ENCODE measurements at regions not wholly inside any gene's neighbourhood (a gene's known extent, or its start where the extent isn't known, plus 50 kb on each side); places are given as distances from the start of the nearest gene placed in this dataset.

DNA sequence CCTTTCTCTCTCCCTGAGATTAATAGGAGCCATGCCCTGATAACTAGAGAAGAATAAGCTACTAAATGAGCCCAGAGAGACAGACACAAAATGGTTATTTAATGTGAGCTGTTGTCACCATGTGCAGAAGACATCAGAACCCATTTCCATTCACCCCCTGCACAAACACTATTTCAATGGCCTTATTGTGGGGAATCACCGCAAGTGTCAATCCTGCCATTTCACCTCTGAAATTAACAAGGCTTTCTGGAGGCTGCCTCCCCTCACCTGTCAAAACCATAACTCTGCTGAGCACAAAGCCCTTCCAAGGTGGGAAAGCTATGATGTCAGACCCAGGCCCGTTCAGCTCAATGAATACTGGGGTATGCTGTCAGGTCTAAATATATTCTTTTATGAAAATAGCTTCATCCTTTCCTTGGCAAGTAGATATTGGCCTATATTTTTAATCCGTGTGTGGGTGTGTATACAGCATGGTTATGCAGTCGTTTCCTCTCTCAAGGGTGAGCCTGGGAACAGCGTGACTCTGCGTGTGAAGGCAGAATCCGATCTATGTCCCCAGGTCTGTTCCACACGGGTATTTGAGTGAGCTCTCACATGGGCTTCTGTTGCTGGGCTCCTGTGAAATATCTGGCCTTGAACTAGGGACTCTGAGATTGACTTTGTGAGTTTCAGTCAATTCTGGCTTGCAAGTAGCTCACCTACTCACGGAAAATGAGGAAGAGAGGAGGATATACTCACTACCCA is 266.3 kb downstream of the FBXW7 start:
- no peak for DNase-seq (ENCODE audit: low read depth, low spot score)

DNA sequence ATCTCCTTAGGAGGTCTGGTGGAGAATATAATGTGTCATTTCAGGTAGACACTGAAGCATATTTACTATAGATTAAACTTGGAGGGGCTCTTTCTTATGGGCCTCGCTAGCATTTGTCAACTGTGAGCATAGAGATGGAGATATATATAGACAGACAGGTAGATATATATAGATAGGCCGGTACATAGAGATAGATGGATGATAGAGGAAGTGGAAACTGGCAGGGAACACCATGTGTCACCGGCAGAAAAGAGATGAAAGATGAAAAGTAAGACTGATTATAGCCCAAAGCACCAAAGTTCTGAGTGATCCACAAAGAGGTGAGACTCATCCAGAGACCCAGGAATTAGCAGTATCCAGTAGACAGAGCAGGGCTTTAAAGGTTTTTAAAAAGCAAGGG is 268.1 kb downstream of the FBXW7 start:
- DNase-seq (ENCODE audit: low read depth, low spot score), result no peak

DNA sequence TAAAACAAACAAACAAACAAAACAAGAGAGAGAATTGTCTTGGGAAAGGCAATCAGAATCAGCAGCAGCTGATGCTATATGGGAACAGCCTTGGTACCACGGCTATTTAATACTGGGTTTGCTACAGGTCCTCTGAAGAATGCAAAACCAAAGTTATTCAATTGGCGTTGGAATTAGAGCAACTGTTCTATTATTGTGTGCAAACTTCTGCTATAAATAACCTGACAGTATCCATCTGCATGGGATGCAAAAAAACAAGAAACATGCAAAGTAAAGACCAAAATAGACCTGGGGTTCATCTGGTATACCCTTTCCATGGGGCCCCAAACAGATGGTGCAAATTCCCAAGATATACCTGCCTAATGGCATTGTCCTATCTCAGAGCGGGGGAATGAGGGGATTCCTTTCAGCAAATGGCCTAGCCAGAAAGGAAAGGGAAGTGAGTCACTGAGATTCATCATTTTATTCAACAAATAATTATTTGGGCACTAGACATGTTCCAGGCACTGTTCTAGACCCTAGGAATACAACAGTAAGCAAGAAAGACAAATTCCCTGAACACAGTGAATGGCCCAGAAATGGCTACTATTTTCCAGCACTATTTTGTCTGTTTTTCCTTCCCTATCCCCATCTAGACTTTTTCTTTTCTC is 268.9 kb downstream of the FBXW7 start:
- DNase-seq (ENCODE audit: low read depth, low spot score), result no peak

DNA sequence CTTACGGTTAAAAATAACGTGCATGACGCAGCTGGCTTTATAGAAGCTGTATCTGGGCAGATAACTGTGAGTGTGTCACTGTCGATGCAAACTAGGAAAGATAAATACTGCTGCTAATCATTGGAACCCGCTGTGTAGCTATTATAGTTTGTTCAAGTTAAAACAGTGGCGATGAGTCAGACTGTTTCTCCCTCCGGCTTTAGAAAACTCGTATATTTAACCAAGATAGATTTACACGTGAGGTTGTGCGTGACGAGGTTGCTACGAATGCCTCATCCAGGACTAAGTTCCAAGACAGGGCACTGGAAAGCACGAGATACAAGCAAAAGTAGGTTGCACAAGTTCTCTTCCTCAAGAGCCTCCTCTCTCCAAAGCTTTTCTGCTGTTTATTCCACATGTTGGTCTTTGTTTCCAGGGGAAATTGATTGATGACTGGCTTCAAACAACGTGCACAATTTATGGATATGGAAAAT is 270.7 kb downstream of the FBXW7 start:
- no peak for DNase-seq (ENCODE audit: low read depth, low spot score)

DNA sequence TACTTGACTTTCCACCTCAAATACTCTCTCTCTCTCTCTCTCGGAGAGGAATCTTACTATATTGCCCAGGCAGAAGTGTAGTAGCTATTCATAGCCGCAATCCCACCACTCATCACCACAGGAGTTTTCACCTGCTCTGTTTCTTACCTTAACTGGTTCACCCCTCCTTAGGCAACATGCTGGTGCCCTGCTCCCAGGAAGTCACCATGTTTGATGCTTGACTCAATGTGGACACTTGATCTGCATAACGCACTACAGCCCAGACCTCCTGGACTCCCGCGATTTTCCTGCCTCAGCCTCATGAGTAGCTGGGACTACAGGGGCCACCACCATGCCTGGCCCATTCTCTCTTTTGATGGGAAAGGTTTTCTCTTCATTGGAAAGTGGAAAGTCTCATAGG is 271.8 kb downstream of the FBXW7 start:
- no peak for DNase-seq (ENCODE audit: low read depth, low spot score)

DNA sequence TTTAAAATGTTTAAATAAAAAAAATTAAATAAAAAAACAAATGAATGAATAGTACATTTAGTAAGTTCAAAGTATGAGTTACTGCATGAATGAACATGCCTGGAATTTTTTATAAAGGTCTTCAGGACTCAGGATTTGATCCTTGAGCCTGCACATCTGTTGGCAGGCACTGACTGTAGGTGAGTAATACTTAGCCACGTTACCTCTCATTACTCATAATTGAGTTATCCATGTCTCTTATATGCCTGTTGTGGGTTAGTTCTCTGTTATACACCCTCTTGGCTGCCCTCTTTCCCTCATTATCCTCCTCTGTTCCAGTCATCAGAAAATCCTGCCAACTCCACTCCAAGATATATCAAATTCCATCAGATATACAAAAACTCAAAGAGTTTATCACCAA is 276.0 kb downstream of the FBXW7 start:
- DNase-seq (ENCODE audit: low read depth, low spot score), result no peak

DNA sequence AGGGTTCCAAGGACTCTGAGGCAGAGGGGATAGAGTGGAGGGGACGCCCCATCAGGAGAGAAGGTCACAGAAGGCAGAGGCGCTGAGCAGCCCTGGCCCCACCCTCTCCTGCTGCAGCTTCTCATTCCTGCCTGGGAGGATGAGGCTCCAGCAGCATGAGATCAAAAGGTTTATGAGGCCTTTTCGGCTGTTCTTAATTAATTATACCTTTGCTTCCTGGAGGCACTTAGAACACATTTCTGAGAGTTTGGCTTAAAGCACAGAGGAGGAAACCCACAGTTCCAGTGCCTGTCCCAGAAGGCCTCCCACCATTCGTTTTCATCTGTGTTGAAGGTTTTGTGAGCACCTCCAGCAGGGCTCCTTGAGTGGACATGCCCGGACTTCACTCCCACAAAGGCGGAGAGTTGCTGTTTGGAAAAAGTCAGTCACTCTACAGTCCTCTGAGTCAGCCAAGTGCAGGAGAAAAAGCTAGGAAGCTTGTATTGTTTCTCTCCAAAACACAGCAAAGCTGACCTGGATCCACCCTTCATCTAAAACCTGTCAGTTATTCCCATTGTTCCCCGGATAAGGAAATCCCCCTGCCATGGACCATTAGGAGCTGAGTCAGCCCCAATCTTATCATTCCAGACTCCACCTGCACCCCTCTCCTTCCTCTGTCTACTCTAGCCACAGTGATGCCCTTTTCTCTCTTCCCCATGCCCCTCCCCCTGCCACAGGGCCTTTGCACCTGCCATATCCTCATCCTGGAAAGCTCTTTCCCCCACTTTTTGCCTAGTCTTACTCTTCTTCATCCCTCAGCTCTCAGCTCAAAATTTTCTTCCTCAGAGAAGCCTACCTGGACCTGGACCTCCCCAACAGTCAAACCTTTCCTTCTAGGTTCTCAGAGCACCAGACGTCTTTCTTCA is 276.8 kb downstream of the FBXW7 start:
- DNase-seq (ENCODE audit: low read depth, low spot score), result no peak

DNA sequence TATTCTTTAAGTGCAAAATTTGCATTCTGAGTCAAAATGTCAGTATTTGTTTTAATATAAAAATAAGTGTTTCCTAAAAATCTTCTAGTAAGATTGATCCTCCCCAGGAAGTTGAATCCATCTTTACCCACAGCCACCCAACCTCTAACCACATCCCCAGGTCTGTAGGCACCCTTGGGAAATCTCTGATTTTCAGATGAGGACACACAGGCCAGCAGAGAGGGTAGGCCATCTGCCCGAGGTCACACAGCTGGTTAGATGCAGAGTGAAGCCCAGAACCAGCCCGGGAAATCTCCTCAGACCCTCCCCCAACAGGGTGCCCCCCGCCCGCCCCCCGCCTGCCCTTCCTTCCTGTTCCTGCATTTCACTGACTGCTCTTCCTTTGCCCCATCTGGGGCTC is 277.5 kb downstream of the FBXW7 start:
- no peak for DNase-seq (ENCODE audit: low read depth, low spot score)

DNA sequence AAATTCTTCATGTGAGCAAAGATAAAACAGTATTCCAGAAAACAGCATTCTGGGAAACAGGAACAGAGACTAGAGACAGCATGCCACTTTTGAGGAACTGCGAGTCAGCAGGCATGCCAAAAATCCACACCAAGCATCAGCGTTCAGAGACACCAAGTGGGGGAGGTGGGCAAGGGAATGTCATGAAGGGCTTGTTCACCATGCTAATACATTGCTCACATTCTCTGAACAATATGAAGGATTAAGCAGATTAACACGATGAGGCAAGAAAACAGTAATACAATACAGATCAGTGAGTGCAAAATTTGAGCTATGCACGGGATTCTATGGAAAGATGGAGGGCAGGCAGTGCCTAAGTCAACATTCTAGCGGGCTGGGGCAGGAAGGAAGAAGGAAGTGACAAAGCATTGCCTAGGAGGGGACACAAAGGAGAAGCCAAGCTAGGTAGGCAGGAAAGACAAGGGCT is 278.3 kb downstream of the FBXW7 start:
- no peak for DNase-seq (ENCODE audit: low read depth, low spot score)

DNA sequence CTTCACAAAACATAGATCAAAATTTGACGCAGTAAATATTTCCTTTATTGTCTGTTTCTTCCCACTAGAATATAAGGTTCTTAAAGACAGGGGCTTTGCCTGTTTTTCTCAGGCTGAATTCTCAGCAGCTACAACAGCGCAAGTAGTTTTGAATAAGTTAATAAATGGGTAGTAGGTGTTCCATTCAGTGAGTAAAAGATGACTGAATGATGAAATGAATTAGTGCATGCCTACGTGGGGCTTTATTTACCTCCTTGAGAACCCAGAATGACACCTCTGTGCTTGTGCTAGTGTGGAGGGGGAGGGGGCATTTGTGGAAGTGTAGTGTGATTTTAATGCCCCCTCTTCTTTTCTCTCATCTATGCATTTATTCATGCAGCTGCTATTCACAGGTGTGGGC is 278.9 kb downstream of the FBXW7 start:
- no peak for DNase-seq (ENCODE audit: low read depth, low spot score)

DNA sequence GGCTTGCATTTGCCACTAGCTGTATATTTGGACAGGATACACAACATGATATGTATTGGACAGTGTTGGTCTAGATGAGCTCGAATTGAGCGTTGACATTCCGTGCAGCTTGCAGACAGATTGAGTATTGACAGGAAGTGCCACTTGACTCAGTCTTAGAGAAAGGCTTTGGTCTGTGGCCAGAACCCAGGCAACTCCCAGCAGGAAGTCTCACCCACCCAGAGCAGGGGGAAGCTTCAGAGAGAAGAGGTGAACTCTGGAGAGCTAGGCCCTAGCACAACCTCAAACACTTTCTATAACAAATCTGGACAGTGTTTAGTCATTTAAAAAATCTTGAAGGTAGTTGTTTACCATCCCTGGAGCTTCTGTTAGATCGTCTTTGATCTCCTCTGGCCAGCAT is 280.5 kb downstream of the FBXW7 start:
- no peak for DNase-seq (ENCODE audit: low read depth, low spot score)

DNA sequence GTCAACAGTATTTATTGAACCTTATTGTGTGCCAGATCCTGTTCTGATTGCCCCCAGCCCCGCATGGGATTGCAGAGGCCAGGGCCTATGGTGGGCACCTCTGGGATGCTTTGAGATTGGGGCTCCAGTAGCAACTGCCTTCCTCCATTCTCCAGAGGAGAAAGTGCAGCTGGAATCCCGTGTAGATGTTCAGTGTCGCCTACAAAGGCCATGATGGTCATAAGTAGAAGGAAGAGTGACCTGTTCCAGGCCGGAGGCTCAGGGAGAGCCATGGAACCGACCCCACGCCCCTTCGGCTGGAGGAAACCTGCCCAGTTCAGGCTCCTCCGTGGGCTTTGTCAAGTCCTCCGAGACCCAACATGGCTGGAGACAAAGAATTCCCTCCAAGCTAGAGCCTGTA is 287.5 kb downstream of the FBXW7 start:
- no peak for DNase-seq (ENCODE audit: low read depth, low spot score)

DNA sequence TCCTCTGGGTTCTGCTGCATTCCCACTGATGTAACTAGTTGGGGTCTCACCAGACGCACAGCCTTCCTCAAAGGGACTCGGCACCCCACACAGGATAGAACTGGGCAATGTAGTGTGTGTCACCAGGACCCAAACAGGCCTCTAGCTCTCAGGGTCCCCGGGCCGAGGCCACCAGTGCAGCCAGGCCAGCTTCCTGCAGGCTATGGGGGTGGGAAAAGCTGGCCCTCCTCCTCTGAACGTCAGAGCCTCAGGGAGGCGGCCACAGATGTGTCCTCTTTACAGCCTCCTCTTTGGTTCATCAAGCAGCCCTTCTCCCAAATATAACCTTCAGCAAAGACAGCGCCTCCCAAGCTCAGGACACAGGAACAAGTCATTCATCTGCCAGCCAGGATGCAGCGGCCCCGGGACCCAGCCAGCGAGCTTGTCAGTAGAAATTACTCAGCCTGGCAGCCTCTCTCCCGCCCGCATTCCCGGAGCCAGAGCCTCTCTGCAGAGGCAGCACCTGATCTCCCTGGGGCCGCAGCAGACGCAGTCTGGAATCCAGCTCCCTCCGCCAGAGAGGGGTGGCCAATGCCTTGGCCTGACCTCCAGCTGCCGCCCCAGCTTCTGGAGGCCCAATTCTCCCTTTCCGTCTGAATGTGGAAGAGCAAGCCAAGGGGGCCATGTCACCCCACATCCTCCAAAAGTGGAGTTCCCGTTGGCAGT is 288.5 kb downstream of the FBXW7 start:
- no peak for DNase-seq (ENCODE audit: low read depth, low spot score)

DNA sequence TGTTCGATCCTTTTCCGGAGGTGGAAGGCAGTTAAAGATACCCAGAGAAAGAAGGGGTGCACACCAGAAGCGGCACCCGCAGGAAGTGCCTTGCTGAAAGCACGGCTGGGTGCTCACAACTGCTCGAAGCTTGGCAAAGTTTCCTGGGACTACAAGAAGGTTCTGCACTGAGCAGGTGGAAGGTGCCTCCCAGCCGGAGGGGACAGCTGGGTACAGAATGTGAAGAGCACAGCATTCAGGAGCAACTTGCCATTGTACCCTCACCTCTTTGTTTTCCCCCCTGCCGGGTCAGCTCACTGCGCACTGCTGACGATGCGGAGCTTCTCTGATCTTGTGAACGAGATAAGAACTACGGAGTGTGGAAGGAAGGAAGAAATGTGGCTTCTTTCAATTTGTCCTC is 289.2 kb downstream of the FBXW7 start:
- no peak for DNase-seq (ENCODE audit: low read depth, low spot score)

DNA sequence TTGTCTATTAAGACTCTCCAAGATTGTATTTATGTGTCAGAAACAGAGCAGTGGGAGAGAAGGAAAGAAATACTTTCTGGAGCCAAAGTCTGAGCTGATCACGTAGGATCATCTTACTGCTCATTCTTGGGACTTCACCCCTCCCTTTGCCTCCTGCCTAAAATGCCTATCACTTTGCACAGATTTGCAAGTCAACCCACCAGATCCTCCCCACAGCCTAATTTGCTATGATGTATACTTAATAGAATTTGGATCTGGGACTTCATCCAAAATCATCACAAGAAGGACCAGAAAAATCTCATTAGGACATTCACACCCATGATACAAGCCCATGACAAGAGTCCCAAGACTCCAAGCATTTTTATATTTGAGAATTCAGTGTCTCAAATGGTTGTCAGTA is 290.2 kb downstream of the FBXW7 start:
- no peak for DNase-seq (ENCODE audit: low read depth, low spot score)

DNA sequence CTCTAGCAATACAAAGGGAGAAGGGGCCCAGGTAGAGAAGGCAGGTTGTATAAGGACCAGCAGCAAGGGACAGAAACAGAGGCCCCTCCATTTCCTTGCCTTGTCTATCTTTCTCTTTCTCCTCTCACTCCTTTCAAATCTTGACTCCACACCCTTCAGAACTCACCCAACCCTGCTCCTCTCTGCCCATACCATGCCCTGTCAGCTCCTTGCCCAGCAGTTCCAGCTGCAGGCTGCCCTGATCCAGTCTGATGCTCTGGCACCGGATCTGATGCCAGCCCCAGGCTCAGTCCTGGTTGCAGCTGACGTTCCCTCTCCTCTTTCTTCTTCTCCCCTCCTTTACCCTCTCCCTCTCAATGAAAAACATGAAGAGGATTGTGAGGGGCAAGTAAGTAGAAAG is 291.2 kb downstream of the FBXW7 start:
- DNase-seq (ENCODE audit: low read depth, low spot score), result no peak

DNA sequence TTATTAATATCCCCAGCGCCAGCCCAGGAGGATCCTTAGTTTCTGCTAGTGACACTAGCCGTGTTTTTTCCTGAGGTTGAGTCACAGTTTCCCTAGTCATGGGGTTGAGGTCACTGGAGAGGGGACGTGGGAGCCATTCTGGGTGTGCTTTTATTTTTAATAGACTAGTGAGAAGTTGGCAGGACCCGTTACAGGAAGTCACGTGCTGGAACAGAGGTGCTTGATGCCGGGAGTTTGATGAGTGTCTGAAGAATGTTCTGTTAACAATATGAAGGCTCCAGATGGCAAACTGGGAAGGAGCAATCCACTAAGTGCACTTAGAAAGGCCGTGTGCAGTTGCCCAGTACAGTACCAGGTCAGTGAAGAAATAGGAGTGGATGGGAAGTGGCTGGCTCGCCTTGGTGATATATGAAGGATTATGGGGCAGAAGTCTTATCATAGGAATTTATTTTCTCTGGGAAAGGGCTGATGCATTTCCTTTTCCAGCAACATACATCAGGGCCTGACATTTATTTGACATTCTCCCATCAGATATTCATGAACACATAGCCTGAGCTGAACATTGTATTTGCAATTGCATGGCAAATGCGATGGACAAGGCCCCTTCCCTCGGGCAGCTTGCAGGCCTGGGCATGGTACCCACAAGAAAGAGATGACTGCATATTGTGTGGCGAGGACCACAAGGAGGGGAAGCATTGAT is 291.8 kb downstream of the FBXW7 start:
- DNase-seq (ENCODE audit: low read depth, low spot score), result no peak

DNA sequence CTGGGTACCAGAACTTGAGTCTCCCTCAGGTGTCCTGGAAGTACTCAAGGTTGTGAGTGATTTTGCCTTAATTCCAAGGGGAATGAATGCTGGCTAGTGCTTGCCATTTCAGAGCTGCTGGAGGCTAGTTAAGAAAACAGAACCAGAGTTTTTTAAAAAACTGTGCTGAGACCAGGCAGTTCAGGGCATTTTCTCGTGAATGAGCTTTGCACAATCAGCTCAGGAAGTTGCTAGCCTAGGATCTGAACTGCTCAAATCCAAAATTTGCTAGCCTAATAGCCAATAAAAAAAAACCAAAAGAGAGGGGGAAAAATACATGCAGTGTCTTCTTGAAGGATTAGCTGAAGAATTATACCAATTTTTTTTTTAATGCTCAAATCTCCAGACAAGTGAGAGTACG is 292.7 kb downstream of the FBXW7 start:
- no peak for DNase-seq (ENCODE audit: low read depth, low spot score)

DNA sequence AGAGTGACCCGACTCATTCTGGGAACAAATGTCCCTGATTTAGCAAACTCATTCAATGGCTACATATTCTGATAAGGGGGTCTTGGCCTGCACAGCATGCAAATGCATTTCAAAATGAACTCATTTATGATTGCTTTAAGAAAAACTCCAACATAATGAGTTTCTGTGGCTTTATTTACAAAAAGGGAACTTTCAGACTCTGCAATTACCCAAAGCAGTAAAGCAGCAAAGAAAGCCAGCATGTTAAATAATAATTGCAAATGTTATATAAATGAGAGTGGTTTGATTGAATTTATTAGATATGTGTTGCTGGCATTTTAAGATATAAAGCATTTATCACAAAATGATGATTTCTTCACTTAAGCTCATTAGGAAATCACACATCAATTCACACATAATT is 295.7 kb downstream of the FBXW7 start:
- DNase-seq (ENCODE audit: low read depth, low spot score), result no peak

DNA sequence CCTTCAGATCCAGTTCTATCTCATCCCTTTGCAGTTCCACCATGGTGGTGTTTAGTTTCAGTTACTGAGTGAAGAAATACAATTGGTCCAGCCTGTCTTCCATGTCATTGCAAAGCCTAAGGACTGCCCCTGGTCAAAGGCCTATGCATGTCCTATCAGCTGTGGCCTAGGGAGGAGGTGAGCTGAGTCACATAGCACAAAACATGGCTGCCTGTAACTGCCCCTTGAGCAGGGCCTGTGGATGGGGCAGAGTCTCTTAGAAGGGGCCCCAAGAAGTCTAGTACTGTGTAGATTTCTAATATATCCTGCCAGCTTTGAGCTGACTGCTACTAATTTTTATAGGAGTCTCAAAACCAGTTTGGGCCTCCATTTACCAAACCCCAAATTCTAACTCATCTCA is 296.7 kb downstream of the FBXW7 start:
- DNase-seq (ENCODE audit: low read depth, low spot score), result no peak

DNA sequence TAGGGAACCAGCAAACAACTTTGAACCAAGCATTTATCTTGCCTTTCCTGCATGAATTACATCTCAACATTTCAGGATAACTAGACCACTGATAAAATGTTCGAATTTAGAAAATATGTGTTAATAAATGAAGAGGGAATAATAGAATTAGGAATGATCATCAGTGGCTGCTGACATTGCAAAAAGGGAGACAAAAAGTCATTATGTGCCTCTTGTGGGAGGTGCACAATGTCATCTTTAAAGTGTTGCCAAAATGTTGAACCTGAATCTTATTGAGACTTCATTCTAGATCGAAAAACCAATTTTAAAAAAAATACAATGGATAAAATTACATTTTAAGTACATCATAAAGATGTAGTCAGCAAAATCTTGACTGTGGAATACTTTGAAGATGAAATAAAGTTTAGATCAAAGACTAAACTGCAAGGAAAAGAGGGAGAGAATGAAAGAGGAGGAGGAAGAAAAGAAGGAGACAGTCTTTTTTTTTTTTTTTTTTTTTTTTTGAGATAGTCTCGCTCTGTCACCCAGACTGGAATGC is 299.3 kb downstream of the FBXW7 start:
- no peak for DNase-seq (ENCODE audit: low read depth, low spot score)
